NCI-H1105 treated with DMSO at 0.1 percent for 48 hours (cell line): ENCODE measurements at regions not wholly inside any gene's neighbourhood (a gene's known extent, or its start where the extent isn't known, plus 50 kb on each side); places are given as distances from the start of the nearest gene placed in this dataset.
"Not testable (repeated sequence)": the region's sequence is repeated elsewhere in the genome, so short reads cannot be mapped to it uniquely, and the experiment has no call there.

Experiments
- DNase-seq: peaks from one replicate; lab custom pipeline; 2025; lab: John Stamatoyannopoulos, UW

- peak; percentile 22 for DNase-seq
These were observed 185.1 kb downstream of the ETNK1 start for GRCh38 chr12:22810036-22810435.

GRCh38 chr12:22812531-22812930 is 187.6 kb downstream of the ETNK1 start:
- DNase-seq, result no peak

DNA sequence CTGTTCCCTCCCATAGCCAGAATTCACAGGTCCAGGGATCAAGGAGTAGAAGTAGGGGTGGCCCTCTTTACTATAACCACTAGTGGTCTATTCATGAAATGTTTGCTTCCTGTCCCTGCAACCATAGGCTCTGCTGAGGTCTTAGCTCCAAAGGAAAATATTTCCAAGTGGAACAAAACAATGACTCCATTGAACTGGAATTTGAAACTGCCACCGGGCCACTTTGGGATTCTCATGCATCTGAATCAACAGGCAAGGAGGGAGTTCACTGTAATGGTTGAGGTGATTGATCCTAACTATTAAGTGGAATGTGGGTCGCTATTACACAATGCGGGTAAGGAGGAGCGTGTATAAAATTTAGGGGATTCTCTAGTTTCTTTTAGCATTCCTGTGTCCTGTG is 197.0 kb downstream of the ETNK1 start:
- no peak for DNase-seq

DNA sequence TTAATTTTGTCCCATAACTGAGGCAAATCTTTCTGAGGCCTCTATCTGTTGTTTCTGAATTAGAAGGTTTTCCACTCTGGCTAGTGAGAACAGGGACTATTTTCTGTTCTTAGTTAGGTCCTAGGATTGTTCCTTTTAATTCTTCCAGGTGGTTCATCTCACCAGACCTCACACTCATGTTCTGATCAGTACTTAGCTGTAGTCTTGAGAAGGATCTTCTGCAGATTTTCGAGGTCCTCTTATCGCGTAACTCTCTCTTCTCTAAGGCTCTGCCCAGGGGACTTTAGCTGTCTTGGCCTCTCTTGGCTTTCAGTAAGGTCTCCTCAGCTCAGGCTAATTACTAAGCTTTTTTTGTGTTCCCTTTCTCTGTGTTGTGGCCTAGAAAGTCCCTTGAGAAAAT is 201.1 kb downstream of the ETNK1 start:
- no peak for DNase-seq

GRCh38 chr12:22826446-22826981 is 201.5 kb downstream of the ETNK1 start:
- not testable (repeated sequence) for DNase-seq

GRCh38 chr12:22828066-22828465 is 203.1 kb downstream of the ETNK1 start:
- DNase-seq, result no peak

DNA sequence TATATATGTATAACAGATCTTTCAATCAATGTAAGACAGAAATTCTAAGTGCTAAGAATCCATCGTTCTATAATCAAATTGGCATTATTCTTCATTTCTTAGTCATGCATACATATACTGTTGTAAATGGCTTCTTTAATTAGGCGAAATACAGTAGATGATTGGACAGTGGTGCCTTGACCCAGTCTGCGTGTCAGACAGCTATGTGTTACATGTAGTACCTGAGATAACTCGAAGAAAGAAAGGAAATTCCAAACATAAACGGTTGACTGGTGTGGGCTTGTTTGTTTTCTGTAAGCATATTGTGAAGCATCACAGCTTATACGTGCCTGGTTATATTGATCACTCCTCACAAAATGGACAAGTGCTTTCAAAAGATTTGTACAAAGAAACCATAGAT is 210.5 kb downstream of the ETNK1 start:
- no peak for DNase-seq

GRCh38 chr12:22850185-22850584 is 225.2 kb downstream of the ETNK1 start:
- no peak for DNase-seq

DNA sequence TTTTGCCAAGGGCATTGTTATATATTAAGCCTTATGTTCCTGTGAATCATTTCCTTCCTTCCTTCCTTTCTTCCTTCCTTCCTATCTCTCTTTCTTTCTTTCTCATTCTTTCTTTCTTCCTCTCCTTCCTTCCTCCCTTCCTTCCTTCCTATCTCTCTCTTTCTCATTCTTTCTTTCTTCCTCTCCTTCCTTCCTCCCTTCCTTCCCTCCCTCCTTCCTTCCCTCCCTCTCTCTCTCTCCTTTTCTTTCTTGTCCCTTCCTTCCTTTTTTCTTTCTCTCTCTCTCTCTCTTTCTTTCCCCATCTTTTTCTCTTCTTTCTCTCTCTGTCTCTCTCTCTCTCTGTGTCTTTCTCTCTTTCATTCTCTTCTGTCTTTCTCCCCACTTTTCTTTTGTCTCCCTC is 226.6 kb downstream of the ETNK1 start:
- DNase-seq, result no peak

DNA sequence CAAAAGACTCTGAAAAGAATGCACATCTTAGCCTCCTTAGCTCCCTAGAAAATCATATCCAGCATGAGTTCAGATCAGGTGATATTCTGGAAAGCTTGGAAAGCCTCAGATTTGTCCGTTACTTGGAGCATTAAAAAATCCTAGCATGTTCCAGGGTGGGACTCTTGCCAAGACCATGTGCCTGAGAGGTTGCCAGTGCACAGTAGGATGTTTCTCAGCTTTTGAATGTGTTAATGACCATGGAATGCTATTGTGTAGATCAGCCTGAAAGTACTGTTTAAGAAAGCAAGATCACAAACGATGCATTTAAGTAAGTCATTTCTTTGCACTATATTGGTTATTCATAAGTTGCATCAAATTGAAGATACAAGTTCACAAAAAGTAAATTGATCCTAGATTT is 230.5 kb downstream of the ETNK1 start:
- DNase-seq, result no peak

- DNase-seq, result peak; percentile 81
These were observed 231.2 kb downstream of the ETNK1 start for GRCh38 chr12:22856178-22856577.

DNA sequence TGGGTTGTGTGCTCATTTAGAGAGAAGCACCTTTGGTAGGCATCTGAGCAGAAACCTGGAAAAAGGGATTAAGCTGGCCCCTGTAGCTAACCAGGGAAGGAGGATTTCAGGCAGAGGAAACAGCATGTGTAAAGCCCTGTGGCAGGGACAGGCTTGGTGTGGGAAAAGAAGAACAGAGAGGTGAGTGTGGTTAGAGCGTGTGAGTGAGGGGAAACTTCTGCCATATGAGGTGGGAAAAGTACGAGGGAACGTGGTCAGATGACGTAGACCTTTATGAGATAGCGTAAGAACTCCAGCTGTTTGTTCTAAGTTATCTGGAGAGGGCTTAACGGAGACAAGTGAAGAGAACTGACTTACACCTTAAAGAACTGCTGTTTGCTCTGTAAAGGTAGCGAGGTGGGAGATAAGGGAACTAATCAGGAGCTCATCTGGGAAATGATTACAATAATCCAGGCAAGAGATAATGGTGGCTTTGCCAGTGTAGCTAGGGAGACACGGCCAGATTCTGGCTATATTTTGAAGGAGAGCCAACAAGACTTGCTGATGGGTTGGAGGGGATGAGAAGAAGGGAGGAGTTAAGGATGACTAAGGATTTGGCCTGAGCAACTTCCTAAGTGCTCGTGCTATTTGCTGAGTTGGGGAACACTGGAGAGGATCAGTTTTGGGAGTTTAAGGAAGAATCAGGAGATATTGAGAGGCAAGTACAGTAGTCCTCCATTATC is 234.0 kb downstream of the ETNK1 start:
- DNase-seq, result no peak

DNA sequence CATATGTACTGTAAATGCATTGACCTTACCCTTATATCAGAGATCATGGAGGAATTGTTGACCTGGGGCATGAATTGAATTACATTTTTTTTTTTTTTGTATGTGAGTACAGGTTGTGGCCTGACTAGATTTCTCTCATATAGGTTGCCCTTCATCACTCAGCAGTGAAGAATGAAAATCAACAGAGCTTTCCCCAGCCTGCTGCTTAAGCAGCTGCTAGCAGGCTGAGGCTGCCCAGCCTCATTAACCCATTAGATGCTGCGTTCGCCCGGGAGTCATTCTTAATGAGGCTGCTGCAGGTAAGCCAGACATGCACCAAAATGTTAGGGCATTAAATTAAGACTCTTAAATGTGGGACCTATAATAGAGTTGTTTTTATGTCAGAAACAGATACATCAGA is 236.0 kb downstream of the ETNK1 start:
- DNase-seq, result peak; percentile 9

DNA sequence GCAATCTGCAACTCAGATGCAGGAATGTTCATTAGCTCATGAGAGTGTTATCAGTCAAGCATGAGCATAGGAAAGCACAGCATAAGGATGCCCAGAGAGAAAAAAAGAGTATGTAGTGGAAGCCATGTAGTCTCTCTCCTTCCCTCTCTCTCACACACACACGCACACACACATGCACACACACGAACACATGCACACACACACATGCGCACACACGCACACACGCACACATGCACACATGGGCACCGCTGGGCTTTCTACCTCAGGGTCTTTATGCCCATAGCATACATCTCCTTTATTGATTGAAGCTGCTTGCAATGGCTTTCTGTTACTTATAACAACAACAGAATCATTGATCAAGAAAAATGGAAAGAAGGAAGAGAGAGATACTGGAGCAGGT is 240.9 kb downstream of the ETNK1 start:
- no peak for DNase-seq

- no peak for DNase-seq
These were observed 241.4 kb downstream of the ETNK1 start for GRCh38 chr12:22866406-22866805.

DNA sequence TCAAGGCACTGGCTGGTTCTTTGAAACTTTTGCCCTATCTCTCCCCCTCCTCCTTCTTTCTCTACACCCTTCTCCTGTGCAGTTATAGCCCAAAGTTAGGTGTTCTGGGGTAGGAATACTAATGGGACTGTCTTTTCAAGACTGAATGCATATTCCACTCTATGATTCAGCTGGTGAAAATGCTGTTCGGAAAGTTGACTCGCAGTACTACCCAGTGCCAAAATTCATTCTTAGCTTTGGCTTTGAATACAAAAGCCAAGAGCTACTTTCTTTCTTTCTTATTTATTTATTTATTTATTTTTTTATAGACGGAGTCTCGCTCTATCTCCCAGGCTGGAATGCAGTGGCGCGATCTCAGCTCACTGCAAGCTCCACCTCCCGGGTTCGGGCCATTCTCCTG is 249.2 kb downstream of the ETNK1 start:
- no peak for DNase-seq

- no peak for DNase-seq
These were observed 251.3 kb downstream of the ETNK1 start for GRCh38 chr12:22876262-22876661.

DNA sequence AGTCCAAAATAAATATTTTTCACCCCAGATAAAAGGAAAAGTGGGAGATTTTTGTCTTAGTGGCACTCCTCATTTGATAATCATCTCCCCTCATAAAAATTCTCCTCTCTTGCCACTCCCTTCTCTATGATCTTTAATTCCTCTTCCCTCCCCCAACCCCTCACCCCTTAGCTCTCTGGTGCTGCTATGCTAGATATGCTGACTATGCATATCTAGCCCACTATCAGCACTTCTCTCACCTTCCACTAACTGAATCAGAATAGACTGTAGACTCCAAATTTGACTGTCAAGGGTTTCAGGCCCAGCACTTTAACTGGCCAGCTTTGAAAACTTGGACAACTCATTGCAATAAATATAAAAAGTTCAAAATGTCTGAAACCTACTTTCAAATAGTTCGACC is 254.2 kb downstream of the ETNK1 start:
- no peak for DNase-seq

- no peak for DNase-seq
These were observed 255.4 kb downstream of the ETNK1 start for GRCh38 chr12:22880331-22880730.

DNA sequence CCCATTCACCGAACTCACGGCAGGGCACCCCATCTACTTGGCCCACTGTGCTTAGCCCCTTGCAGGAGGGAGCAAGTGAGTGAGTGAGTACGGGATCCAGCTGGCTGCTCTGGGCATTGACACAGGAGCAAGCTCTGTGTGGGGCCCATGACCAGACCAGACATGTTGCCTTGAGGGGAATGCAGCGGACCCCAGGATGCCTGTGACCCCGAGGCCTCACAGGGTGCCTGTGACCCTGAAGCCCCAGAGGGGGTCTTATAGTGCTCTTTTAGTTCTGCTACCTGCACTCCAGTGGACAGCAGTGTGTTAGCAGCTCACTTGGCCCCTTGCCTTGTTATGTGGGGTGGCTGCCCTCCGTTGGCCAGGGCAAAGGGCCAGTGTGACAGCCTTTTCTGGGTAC is 255.8 kb downstream of the ETNK1 start:
- no peak for DNase-seq

DNA sequence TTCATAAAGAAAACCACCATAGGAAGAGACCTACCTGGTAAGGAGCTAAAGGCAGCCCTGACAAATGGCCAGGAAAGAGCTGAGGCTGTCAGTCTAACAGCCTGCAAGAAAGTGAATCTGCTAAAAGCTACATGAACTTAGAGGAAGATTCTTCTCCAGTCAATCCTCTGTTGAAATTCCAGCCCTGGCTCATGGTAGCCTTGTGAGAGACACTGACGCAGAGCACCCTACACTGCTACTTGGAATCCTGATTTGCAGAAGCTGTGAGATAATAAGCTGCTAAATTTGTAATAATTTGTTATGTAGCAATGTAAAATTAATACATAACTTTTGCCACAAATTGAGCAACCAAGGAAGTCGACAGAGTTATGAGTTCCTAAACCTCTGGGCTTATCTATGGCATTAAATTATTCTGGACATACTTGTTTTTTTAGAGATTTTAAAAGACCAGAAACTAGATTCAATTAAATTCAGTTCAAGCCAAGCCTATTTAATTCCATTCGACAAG is 257.0 kb downstream of the ETNK1 start:
- DNase-seq, result no peak

DNA sequence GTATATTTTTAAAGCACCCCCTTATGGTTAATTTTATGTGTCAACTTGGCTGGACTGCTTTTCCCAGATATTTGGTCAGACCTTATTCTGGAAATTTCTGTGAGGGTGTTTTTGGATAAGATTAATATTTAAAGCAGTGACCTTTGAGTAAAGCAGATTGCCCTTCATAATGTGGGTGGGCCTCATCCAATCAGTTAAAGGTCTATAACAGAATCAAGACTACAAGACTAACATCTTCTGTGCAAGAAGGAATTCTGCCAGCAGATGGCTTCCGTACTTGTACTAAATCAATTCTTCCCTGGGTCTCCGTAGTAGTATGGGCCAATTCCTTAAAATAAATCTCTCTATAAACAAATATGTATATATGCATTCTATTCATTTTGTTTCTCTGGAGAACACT is 257.6 kb downstream of the ETNK1 start:
- DNase-seq, result no peak

GRCh38 chr12:22893878-22894277 is 268.9 kb downstream of the ETNK1 start:
- no peak for DNase-seq

GRCh38 chr12:22899184-22899583 is 274.2 kb downstream of the ETNK1 start:
- DNase-seq, result no peak
